AG04450 (cell line): ENCODE measurements at regions not wholly inside any gene's neighbourhood (a gene's known extent, or its start where the extent isn't known, plus 50 kb on each side); places are given as distances from the start of the nearest gene placed in this dataset.

ENCODE experiments used
- CTCF ChIA-PET: fragments of 300-600, 350-600 bp; formaldehyde crosslinking; extraction: SDS; loops from one replicate; lab custom pipeline; 2022; ENCODE audit warnings: antibody characterized with exemption, inconsistent platforms; lab: Charles Lee
- POLR2A ChIA-PET: fragments of 350-600 bp; formaldehyde crosslinking; extraction: SDS; loops from one replicate; lab custom pipeline; 2021; ENCODE audit warnings: antibody characterized with exemption, inconsistent platforms; lab: Yijun Ruan, JAX
- DNase-seq: peaks from one replicate; pipeline ENCODE4 v3.0.0-alpha.2; 2011; ENCODE audit warnings: low read depth, low spot score
- H3K27ac ChIP-seq: one replicate; pipeline ENCODE4 v1.5.1; 2012; ENCODE audit warnings: low read depth, low read length, control low read depth
- H3K27me3 ChIP-seq: one replicate; pipeline ENCODE4 v1.6.0; 2012; ENCODE audit warnings: low read length; ENCODE audit not compliant: control insufficient read depth, insufficient read depth
- H3K4me3 ChIP-seq: 2 replicates; pipeline ENCODE4 v1.5.1; 2011; ENCODE audit warnings: mild to moderate bottlenecking, low read depth, low read length, control low read depth
- H3K9me3 ChIP-seq: 2 replicates; pipeline ENCODE4 v1.5.1; 2012; ENCODE audit warnings: low read length; ENCODE audit not compliant: control insufficient read depth, insufficient read depth
- CTCF ChIP-seq: IDR thresholded peaks from 2 replicates; pipeline ENCODE4 v1.5.1; 2011; ENCODE audit warnings: low read depth, low read length, control low read depth, inconsistent platforms

DNA sequence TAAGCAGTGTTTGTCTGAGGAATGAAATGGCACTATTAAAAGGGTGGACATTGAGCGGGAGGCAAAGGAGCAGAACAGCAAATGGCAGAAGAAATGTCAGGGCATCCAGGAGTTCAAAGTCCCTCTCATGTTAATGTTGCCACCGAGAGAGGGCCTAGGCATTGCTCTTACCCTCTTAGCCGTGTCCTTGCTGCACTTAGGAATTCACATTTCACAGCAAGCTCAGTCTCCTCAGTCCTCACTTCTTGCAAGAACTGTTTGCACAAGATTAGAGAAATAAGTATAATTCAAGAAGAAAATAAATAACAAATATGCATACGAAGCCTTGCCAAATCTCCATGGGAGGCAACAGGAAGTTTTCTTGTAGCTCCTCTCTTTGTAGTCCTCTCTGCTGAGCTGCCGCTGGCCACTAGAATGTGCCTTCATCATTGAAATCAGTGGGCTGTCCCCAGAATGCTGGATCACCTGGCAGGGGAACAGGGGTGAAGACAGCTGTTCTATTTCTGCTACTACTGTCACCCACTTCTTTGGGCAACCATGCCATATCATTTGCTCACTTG, 205.8 kb downstream of the ZNF326 start:
- Histone ChIP-seq H3K4me3 (no peak overlapping the region), H3K27ac (no peak overlapping the region), H3K27me3 (peaks cover 2% of the 10 kb centered on the region), H3K9me3 (no peaks in the 10 kb centered on the region)
- no peak for DNase-seq
- ChIA-PET CTCF (no interaction called here), POLR2A (no interaction called here)
- no peak for TF ChIP-seq CTCF

DNA sequence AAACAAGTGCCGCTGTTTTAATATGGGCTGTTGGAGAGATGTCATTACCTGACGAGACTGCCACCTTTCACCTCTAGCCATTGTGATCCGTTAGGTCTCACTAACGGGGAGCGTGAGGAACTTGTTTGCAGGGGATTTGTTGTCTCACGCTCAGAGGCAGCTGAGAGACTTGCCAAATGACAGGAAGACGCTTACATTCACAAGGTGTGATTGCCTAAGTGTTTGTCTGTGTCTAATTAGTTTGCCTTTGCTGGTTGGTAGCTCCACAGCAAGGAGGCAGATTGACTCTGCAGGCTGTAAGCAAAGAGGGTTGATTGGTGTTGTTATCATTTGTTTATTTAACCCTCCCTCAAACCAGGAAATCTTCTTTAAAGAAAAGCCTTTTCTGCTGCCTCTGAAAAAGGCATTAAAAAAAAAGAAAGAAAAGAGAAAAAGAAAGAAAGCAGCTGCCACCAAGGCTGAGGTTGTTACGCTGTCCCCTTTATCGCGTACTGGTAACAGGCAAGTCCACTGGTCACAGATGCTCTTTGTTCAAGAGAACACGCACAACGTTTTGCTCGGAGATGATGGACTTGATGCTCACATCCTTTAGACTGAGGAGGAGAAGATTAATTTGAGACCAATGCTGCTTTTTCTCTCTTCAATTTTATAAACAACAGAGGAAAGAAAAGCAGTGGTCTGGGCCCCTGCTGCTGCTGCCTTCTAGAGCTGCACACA, 203.9 kb downstream of the ZNF326 start:
- H3K9me3 ChIP-seq = no peaks in the 10 kb centered on the region
- CTCF ChIA-PET = no interaction called here
- no peak for DNase-seq
- no peak overlapping the region for H3K27ac ChIP-seq
- H3K4me3 ChIP-seq = no peak overlapping the region
- no peak for TF ChIP-seq CTCF
- POLR2A ChIA-PET = no interaction called here
- peaks cover 2% of the 10 kb centered on the region for H3K27me3 ChIP-seq

- POLR2A ChIA-PET = no interaction called here
- CTCF ChIA-PET = no interaction called here
- H3K27me3 ChIP-seq = peaks cover 2% of the 10 kb centered on the region
Observed at GRCh38 chr1:90193116-90193515, 198.2 kb downstream of the ZNF326 start.

GRCh38 chr1:90192408-90192807, 197.5 kb downstream of the ZNF326 start:
- DNase-seq = no peak
- Histone ChIP-seq H3K9me3 (no peaks in the 10 kb centered on the region), H3K4me3 (no peak overlapping the region), H3K27ac (no peak overlapping the region), H3K27me3 (peaks cover 2% of the 10 kb centered on the region)
- POLR2A ChIA-PET = no interaction called here
- no peak for TF ChIP-seq CTCF
- CTCF ChIA-PET = no interaction called here

More at GRCh38 chr1:90193116-90193515, 198.2 kb downstream of the ZNF326 start:
- H3K27ac ChIP-seq = no peak overlapping the region
- DNase-seq = no peak
- no peak overlapping the region for H3K4me3 ChIP-seq
- no peak for TF ChIP-seq CTCF
- H3K9me3 ChIP-seq = no peaks in the 10 kb centered on the region

- DNase-seq = no peak
- Histone ChIP-seq H3K27me3 (no peaks in the 10 kb centered on the region), H3K4me3 (no peak overlapping the region), H3K27ac (no peak overlapping the region), H3K9me3 (no peaks in the 10 kb centered on the region)
- no peak for TF ChIP-seq CTCF
- POLR2A ChIA-PET = no interaction called here
- CTCF ChIA-PET = no interaction called here
Observed at GRCh38 chr1:90190523-90190922, 195.6 kb downstream of the ZNF326 start.
